Gastrocnemius medialis (tissue), 4 donors: ENCODE measurements at regions not wholly inside any gene's neighbourhood (a gene's known extent, or its start where the extent isn't known, plus 50 kb on each side); places are given as distances from the start of the nearest gene placed in this dataset.

Experiments used
- ATAC-seq, 2 donors: fragments of 150-250 bp; one replicate each; pipeline ENCODE4 v1.9.1; 2016
- DNase-seq, 2 donors: peaks; one replicate each; pipeline ENCODE4 v3.0.0-alpha.2; 2019
- H3K27ac ChIP-seq, 4 donors: fragments of 200-600 bp; sonication (generic); 1 replicate in 1 of 4; 2 replicates in 3 of 4; pipeline ENCODE4 v1.5.1; 2016 to 2018; ENCODE audit warnings: mild to moderate bottlenecking in 2 of 4, moderate library complexity in 1 of 4
- H3K27me3 ChIP-seq, 3 donors: fragments of 200-600 bp; sonication (generic) in 2 of 3; 1 replicate in 1 of 3; 2 replicates in 2 of 3; pipeline versions ENCODE4 v1.5.1 to v1.6.0; 2016 to 2019; ENCODE audit warnings: mild to moderate bottlenecking in 1 of 3, moderate library complexity in 1 of 3
- H3K36me3 ChIP-seq, 2 donors: fragments of 200-600 bp; sonication (generic) in 1 of 2; one replicate each; pipeline ENCODE4 v1.5.1; 2017 to 2018
- H3K4me1 ChIP-seq, 2 donors: fragments of 200-600 bp; sonication (generic) in 1 of 2; one replicate each; pipeline ENCODE4 v1.5.1; 2016 to 2017; ENCODE audit warnings: mild to moderate bottlenecking in 2 of 2
- H3K4me3 ChIP-seq, 4 donors: fragments of 200-600 bp; sonication (generic) in 3 of 4; 1 replicate in 1 of 4; 2 replicates in 3 of 4; pipeline ENCODE4 v1.5.1; 2016 to 2019; ENCODE audit warnings: mild to moderate bottlenecking in 2 of 4
- H3K9me3 ChIP-seq, 3 donors: fragments of 200-600 bp; sonication (generic) in 2 of 3; 1 replicate in 1 of 3; 2 replicates in 2 of 3; pipeline ENCODE4 v1.5.1; 2016 to 2019
- POLR2A ChIP-seq, 2 donors: fragments of 450-650 bp; IDR thresholded peaks; one replicate each; pipeline ENCODE4 v1.6.1; 2017; ENCODE audit warnings: antibody characterized with exemption in 2 of 2, mild to moderate bottlenecking in 2 of 2, moderate library complexity in 2 of 2
- in situ Hi-C, 4 donors: fragments of 200-750 bp; cut with MboI; loops; one replicate each; pipeline versions ENCODE4 v1.15.0 to v1.8.0; 2017; ENCODE audit warnings: low sequenced_read_pairs in 4 of 4
- intact Hi-C: fragments of 100-400 bp; cut with DNase I; formaldehyde crosslinking; loops from one replicate; pipeline ENCODE4 v1.15.1; 2023; ENCODE audit warnings: low total_unique reads
- TF ChIP-seq, protein P1 (sequence below), 5 experiments: fragments of 450-650 bp in 3 of 5; fragments of 200-600 bp in 2 of 5; sonication (generic) in 2 of 5; IDR thresholded peaks in 4 of 5; conservative IDR thresholded peaks in 1 of 5; 1 replicate in 4 of 5; 2 replicates in 1 of 5; pipeline ENCODE4 v1.5.1; 2016 to 2019; ENCODE audit warnings: antibody characterized with exemption in 5 of 5, mild to moderate bottlenecking in 3 of 5, moderate library complexity in 3 of 5

DNA sequence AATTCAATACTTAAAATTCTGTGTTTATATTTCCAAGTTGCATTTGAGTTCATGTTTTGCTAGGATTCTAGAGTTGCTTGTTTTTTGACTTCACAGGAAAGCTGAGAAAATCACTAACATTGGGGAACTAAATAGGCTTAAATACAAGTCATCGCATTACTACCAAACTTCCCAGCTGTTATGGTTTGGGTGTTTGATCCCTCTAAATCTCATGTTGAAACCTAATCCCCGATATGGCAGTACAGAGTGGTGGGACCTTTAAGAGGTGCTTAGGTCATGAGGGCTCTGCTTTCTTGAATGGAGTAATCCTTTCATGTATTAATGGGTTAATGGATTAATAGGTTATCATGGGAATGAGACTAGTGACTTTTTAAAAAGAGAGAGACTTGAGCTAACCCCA lies 77.2 kb upstream of the ARPP21 start:
- in situ Hi-C loops (no loop called here), intact Hi-C loops (no loop called here)
- TF ChIP-seq, protein P1, sequence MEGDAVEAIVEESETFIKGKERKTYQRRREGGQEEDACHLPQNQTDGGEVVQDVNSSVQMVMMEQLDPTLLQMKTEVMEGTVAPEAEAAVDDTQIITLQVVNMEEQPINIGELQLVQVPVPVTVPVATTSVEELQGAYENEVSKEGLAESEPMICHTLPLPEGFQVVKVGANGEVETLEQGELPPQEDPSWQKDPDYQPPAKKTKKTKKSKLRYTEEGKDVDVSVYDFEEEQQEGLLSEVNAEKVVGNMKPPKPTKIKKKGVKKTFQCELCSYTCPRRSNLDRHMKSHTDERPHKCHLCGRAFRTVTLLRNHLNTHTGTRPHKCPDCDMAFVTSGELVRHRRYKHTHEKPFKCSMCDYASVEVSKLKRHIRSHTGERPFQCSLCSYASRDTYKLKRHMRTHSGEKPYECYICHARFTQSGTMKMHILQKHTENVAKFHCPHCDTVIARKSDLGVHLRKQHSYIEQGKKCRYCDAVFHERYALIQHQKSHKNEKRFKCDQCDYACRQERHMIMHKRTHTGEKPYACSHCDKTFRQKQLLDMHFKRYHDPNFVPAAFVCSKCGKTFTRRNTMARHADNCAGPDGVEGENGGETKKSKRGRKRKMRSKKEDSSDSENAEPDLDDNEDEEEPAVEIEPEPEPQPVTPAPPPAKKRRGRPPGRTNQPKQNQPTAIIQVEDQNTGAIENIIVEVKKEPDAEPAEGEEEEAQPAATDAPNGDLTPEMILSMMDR (IDR thresholded peaks at IDR 0.05 in 4 of 5, conservative IDR thresholded peaks at IDR 0.05 in 1 of 5) = no peak
- no peak for TF ChIP-seq POLR2A (IDR thresholded peaks at IDR 0.05)
- no peaks in the 10 kb centered on the region for H3K36me3 ChIP-seq
- no peak for ATAC-seq
- no peak overlapping the region for H3K4me3 ChIP-seq
- H3K4me1 ChIP-seq = no peaks in the 10 kb centered on the region
- no peak for DNase-seq
- no peaks in the 10 kb centered on the region for H3K27me3 ChIP-seq
- peaks cover 0 to 4% (median 0%) of the 10 kb centered on the region in 3 donors for H3K9me3 ChIP-seq
- no peak overlapping the region for H3K27ac ChIP-seq

DNA sequence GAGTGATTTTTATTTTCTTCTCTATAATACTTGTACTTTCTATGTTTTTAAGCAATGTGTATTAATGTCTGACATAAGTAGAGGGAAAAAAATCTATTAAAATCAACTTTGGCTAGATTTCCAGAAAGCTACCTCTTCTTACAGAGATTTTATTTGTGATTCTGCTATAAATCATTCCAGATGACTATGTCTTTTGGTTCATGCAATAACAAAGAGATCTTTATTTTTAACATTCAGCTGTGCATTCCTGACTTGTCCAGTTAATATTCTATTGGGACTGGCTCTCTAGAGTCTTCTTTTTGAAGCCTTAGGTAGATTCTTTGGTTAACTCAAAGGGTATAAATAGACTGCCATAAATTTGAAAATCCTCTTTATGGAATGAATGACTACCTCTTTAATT lies 74.3 kb upstream of the ARPP21 start:
- no peak overlapping the region for H3K4me3 ChIP-seq
- ATAC-seq (no peak), DNase-seq (no peak)
- H3K9me3 ChIP-seq = no peaks in the 10 kb centered on the region
- no peaks in the 10 kb centered on the region for H3K27me3 ChIP-seq
- intact Hi-C loops (no loop called here), in situ Hi-C loops (no loop called here)
- H3K36me3 ChIP-seq = no peaks in the 10 kb centered on the region
- TF ChIP-seq POLR2A (IDR thresholded peaks at IDR 0.05) = no peak
- TF ChIP-seq, protein P1 (IDR thresholded peaks at IDR 0.05 in 4 of 5, conservative IDR thresholded peaks at IDR 0.05 in 1 of 5) = no peak
- no peak overlapping the region for H3K27ac ChIP-seq
- H3K4me1 ChIP-seq = no peaks in the 10 kb centered on the region
